ENCODE measurements at regions not wholly inside any gene's neighbourhood (a gene's known extent, or its start where the extent isn't known, plus 50 kb on each side); places are given as distances from the start of the nearest gene placed in this dataset.

DNA sequence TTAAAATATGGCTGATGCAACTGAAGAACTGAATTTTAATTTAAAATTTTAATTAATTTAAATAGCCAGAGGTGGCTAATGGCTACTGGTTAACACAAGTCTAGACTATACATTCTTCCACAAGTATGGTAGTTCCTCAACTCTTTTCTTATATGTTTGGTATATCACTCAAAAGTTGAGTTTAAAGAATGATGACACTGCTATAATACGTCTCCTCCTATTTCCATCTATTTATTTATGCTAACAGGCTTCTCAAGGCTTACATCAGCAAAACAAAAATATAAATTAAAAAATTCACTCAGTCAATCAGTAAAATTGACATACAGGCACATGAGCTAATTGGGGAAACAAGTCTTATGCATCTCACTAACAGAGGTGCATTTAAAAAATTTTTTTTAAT, 227.9 kb upstream of the PMFBP1 start:
- DNase-seq, result no peak

DNA sequence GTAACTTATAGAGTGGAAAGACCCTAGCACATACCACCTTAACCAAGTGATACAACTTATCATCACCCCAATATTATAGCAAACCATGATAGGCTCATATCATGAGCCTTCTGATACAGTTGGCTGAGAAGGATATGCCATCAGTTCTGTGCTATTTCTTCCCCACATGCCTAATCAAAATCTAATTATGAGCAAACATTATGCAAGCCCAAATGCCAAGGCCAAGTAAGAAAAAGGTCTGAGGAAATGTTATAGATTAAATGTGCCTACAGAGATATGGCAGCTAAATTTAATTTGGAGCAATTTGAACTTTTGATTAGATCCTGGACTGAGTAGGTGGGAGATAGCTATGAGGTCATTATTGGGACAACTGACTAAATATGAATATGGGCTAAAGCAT, 225.9 kb upstream of the PMFBP1 start:
- no peak for DNase-seq

DNA sequence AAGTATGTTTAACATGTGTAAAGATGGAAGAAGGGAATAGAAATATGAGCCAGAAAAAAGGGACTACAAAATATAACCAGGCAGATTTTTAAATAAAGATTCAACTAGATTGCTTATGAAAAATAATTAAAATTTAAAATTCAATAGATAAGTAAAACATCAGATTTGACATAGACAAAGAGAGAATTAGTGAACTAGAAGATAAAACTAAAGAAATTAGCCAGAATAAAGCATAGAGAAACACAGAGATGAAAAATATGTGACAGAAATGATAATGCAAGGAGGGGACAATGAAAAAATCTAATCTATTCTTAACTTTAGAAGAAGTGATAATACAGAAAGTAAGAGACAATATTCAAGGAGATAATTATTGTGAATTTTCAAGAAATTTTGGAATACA, 222.6 kb upstream of the PMFBP1 start:
- DNase-seq, result no peak

DNA sequence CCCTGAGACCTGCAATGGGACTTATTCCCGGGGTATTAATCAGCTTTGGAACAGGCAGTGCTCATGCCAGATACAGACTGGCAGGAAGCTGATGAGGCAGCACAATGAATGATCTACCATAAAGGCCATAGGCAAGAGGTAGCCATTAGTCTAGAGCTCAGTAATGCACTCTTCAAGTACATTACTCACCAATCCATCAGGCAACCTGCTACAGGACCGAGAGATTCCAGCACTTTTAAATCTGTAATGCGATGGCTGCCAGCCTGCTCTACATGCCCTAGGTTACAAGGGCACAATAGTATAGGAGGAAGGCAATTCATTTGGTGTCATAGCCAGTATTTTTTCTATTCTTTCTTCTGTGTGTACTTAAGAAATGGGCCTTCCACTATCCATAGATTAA, 217.8 kb upstream of the PMFBP1 start:
- no peak for DNase-seq

DNA sequence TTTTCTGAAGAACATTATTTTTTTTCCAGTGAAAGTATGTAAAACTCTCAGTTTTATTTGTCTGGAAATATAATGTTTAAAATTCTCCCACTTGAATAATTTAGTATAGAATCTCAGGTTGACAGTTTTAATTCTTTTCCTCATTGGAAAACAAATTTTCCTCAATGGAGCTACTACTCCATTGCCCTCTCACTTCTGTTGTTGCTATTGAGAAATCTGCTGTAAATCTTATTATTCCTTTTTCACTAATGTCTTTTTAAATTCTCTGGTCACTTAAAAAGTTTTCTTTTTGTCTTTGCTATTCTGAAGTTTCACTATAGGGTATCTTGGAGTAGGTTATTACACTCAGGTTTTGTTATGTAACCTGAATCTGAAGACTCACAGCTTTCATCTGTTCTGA, 216.1 kb upstream of the PMFBP1 start:
- no peak for DNase-seq

DNA sequence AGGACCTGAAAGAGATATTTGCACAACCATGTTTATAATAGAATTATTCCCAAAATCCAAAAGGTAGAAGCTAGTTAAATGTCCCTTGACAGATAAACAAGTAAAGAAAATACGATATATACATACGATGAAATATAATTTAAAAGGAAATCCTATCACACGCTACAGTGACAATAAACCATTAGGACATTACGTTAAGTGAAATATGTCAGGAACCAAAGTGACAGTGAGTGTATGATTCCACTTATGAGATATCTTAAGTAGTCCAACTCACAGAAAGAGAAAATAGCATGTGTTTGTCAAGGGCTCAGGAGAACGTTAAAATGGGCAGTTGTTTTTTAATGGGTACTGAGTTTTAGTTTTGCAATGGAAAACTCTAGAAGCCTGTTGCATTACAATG, 212.7 kb upstream of the PMFBP1 start:
- DNase-seq, result no peak

DNA sequence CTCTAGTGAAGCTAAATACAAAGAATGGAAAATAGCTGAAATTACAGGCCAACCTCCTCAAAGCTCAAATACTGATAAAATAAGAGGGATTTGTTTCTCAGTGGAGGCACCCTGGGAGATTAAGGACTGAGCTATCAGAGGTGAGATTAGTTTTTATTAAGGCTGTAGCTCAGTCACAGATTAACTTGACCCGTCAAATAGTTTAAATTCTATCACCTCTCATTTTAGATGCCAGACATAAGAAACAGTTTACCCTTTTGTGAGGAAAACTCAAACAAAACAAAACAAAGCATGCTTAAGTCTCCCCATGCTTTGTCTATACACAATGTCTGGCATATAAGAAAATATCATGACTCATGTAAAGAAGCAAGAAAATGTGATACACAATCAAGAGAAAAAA, 208.3 kb upstream of the PMFBP1 start:
- DNase-seq, result no peak

DNA sequence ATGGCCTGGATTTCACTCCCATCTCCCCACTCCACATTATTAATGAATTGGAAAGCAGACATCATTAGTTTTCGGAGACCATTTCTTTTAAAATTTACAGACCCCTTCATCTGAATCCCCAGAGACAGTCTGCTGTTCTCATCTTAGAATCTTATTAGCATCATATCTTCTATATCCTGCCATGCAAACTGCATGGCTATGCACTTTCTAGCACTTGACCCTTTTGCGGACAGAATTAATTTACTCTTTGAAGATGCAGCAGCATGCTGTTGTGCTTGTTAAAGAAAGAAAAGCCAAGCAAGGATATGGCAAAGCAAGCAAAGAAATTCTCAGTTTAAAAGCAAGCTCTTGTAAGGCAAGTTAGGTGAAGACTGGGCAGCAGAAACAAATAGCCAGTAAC, 201.2 kb upstream of the PMFBP1 start:
- no peak for DNase-seq

DNA sequence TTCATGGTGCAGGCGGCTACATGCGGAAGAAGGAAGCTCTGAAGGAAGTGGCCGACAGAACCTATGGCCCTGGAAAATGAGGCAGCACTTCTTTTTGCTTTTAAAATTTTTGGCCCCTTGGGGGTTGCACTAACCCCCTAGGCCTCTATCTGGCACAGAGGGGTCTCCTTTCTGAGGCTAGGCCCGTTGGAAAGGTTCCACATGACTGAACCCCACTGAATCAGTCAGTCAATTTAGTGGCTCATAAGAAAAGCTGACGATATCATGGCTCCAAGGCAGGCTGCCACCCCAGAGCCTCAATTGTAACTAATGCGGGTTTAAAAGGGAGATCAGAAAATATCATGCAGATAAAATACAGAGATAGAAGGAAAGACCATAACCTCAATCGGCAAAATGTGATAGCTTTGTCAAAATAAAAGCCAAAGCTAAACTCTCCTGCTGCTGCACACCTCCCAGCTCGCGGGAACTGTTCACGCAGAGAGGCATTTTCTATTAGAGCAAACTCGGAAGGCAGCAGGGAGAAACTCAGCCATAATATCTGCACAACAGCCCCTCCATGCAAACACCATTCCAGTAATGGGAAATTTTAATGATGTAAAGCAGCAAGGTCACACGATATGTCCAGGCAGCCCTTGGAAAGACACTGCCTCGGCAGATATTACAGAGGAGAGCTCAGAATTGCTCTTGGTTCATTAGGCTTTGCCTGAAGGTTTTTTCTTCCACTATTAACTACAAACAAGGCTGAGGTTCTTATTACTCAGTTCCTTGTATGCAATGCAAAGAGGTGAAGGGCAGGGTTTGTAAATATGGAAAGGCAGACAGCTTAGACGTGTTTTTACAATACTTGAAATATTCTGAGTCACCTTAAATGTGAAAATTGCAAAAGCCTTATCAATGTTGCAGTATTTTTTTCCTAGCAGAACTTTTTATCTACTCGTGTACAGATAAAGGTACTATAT, 200.4 kb upstream of the PMFBP1 start:
- DNase-seq, result no peak

DNA sequence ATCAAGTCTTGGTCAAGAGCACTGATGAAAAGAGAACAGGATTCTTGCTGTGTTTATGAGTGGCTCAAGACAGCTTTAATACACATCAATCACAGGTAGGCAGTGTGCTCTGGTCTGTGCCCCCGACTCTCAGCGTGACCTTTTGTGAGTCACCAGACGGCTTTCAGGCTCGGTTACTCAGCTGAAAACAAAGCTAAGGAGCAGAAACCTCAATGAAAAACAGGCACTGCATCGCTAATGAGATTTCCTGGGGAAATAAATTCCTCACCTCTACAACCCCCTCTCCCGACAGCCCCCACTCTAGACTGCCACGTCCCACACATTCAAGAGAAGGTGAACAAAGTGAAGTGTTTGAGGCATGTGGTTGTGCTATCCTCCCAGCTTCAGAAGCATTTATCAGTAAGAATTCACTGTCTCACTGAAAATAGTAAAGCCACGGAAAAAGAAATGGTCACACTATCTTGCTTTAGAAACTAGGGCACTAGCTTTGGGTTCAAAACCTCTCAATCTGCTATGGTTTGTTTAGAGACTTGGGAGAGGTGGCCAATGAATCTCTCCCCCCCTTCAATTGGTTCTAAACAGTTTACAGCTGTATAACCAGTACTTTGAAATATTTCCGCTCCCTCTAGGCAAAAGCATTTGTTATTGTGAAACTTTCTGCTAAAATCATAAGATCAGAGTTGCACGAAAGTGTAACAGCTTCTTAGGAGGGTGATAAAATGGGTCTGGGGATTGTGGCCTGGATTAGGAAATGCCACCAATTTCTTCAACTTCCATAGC, 199.5 kb upstream of the PMFBP1 start:
- DNase-seq, result no peak

DNA sequence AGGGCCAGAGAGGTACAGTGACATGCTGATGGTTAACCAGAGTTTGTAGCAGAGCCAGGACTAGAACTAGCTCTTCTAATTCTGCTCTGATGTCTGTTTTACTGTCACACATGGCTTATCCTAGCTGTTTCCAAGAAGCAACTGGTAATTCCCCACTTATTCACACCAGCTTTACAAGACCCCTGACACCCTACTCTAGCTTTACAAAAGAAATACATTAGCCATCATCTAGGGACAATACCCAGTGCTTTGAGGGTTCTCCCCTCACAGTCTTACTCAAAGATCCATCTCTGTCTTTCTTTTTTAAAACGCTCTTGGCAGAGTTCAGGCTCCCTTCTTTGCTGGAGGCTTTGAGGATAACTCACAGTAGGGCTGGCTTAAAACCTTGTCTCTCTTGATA, 197.3 kb upstream of the PMFBP1 start:
- no peak for DNase-seq

DNA sequence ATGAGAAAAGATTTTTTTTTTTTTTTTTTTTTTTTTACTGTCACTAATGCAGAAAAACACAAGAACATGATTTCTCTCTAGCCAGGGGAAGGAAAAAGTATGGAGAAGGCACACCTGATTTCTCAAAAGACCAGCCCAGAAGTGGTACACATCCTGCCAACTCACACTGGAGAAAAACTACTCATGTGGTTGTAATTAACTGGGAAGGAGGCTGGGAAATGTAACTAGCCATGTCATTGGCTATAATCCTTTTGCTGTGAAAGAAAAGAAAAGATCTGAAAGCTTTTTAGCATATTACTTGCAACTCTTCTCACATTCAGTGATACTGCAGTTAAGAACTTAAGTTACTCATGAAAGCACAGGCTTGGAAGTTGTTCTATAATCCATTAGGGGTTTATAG, 195.9 kb upstream of the PMFBP1 start:
- no peak for DNase-seq

DNA sequence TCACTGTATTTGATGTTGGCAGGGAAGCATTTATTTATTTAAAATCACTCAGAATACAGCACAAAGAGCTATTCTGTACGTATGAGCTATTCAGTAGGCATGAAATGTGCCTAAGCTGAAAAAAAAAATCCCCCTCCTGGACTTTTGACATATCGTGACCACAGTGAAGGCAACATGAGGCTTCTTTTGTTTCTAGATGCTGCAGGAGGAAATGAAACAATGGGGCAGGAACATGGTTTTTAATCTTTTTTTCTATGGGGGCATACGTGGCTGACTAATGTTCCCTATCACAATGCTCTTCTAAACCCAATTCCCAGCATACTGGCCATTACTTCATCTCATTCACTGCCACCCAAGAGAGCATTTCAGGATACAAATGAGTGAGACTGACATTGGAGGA, 191.0 kb upstream of the PMFBP1 start:
- DNase-seq, result no peak

DNA sequence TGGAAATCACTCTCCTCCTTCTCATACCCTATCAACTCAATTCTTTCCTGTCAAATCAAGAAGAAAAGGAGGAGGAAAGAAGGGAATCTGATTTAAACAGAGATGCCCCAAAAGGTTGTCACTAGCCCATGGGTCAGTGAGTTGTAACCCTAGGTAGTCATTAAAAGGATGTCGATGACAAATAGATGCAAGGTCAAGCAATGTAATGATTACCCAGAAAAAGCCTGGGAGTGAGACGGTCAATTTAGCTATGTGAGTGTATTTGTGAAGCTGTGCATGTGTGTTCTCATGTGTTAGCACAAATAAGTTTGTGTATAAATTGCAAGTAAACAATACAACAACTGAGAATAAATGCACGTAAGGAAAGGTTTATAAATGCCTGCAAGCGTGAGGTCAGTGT, 190.5 kb upstream of the PMFBP1 start:
- no peak for DNase-seq

DNA sequence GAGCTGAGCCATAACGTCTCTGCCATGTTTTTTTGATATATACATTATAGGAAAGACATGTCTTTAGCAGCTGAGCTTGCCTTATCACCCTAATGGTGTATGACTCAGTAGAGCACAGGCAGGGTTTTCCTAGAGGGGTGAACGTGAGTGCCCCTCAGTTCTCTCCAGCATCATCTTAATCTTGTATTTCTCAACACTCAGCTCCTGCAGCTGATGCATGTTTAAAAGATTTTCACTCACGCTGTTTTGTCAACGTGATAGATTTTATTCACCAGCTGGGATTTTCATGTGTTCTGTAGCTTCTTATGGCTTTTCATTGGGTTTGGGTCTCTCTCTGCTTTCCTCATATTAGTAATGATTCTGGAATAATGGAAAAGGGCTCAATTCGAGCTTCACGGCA, 186.0 kb upstream of the PMFBP1 start:
- no peak for DNase-seq

DNA sequence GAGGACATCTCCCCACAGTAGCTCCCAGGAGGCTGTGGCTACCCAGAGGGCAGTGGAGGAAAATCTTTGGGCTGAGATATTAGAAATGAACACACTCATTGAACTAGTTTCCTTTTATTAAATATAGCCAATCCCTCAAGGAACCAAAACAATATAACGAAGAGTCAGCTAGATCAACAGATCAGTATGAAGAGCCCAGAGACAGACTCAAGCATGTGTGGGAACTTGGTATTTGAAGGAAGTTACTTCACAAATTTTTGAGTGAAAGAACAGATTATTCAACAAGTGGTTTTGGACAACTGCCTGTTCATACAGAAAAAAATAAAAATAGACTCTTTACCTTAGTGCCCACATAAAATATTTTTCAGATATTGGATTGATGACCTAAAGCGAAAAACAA, 183.6 kb upstream of the PMFBP1 start:
- no peak for DNase-seq

DNA sequence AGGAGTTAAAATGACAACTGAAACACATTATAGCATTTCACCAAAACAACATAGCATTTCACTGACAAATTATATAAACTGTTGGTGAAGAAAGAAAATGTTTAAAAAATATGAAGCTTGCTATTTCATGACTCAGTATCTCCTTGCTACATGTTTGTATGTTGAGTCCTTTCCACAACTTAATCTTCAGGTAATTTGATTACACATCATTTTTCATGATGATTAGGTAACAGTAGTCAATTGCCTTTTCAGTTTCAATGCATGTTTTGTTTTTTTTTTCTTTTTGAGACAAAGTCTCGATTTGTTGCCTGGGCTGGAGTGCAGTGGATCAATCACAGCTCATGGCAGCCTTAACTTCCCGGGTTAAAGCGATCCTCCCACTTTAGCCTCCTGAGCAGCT, 177.8 kb upstream of the PMFBP1 start:
- no peak for DNase-seq

DNA sequence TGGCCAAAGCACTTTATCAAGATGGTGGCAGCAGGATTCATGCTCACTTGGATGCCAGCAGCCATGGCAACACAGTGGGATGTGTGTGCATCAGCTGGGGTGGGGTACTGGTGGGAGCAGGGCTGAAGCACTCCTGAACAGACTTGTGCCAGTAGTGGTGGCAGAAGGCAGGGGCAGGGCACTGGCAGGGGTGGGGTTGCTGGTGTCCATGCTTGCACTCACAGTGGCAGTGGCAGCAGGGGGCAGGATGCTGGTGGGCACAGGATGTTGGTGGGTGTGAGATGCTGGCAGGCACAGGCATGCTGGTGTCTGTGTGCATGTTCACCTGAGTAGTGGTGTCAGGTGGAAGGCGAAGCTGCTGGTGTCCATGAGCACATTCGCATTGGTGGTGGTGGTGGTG, 161.0 kb upstream of the PMFBP1 start:
- DNase-seq, result no peak

DNA sequence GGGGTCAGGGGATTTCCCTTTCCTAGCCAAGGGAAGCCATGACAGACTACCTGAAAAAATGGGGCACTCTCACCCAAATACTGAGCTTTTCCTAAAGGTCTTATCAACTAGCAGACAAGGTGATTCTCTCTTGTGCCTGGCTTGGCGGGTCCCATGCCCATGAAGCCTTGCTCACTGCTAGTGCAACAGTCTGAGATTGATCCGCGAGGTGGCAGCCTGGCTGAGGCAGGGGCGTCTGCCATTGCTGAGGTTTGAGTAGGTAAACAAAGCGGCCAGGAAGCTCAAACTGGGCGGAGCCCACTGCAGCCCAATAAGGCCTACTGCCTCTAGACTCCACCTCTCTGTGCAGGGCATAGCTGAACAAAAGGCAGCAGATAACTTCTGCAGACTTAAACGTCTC, 152.6 kb upstream of the PMFBP1 start:
- DNase-seq, result no peak

DNA sequence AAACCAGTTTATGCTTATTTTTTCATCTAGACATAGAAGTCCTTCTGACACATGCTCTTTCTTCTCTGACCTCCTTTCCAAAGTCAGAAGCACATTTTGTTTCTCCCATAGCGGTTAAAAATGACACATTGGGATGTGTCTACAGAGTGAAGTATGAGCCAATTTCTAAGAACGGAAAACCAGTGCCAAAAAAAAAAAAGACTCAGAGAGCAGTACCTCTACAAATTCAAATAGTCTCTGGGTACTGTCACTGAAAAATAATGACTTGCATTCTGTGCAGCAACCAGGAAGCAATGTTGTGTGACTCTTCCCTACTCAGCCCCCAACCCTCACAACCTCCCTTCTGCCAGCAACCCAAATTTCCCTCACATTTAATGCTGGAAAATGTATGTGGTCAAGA, 145.5 kb upstream of the PMFBP1 start:
- DNase-seq, result no peak

DNA sequence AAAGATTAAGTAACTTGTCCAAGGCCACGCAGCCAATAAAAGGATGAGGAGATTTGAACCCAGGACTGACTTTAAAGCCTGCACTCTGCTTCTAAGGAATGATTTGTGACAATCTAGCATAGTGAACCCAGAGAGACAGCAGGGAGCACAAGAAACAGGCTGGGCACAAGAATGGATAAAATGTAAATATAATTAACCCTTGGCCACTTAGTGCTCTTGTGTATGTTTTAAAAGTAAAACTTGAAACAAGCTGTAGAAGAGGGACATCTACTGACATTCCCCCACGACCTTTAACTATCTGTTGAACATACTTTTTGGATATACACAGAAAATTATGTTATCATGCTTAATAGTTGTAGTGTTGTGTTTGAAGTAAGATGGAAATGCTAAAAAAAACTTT, 141.9 kb upstream of the PMFBP1 start:
- DNase-seq, result no peak

DNA sequence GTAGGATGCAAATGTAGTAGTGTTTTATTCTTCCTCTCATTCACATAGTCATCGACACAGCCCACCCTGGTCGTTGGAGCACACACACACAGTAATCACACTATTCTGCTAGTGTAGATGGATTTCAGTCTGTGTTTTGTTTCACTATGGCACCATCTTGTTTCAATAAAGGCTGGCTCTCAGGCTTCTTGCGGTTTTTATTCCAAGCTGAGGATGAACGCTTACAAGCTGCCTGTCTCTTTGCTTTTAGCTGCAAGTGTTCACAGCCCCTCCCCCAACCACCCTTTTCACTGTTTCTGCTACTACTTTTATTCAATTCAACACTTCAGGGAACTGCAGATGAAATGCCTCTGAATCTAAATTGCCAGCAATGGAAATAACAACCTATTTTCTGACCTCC, 140.9 kb upstream of the PMFBP1 start:
- DNase-seq, result no peak

DNA sequence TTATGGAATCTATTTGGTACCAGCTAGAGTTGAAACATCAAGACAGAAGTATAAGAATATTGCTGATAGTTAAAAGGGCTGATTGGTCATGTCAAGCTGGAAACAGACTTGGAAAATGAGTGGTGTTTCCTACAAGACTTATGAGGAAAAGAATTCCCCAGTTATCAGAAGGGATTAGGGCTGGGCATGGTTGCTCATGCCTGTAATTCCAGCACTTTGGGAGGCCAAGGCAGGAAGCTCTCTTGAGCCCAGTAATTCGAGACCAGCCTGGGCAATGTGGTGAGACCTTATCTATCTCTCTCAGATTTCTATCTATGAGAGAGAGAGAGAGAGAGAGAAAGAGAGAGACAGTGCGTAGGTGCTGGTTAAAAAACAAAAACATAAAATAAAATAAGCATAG, 139.5 kb upstream of the PMFBP1 start:
- no peak for DNase-seq

DNA sequence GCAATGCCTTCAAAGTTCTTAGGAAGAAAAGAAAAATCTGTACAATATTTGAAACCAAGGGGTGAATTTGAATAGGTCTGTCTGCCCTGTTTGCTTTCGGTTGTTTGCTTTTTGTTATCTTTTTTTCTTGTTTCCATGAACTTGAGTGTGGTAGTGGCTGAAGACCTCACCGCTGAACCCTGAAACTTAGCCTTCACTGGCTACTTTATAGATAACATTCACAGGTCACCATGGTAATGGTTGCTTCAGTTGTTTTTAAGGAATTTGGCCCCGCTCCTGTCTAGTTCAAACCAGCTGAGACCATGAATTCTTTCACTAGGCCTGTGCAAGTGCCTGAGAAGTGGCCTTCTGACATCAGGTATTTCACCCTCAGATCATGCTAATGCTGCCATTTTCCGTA, 137.0 kb upstream of the PMFBP1 start:
- DNase-seq, result no peak

DNA sequence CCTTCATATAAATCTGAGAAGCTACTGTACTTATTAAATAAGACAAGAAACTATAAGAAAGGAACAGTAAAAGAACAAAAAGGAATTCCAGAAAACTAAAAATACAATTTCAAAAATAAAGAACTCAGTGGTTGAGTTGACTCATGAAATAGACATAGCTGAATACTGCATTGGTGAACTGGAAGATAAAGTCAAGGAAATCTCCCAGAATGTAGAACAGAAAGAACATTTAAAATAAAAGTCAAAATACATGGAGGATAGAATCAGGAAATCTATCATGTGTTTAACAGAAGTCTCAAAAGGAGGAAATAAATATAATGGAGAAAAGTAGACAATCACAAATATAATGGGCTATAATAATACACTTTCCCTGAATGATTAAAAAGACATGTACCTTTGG, 136.4 kb upstream of the PMFBP1 start:
- no peak for DNase-seq
